LNCaP clone FGC (cell line): ENCODE measurements at regions not wholly inside any gene's neighbourhood (a gene's known extent, or its start where the extent isn't known, plus 50 kb on each side); places are given as distances from the start of the nearest gene placed in this dataset.

ENCODE experiments used
- DNase-seq: peaks from one replicate; pipeline ENCODE4 v3.0.0-alpha.2; 2011; ENCODE audit warnings: low read depth
- H3K4me3 ChIP-seq: 2 replicates; pipeline ENCODE4 v1.5.1; 2011; ENCODE audit warnings: mild to moderate bottlenecking, low read depth, low read length, control low read depth
- TF ChIP-seq, protein P1 (sequence below): IDR thresholded peaks from 2 replicates; pipeline ENCODE4 v1.5.1; 2012; ENCODE audit warnings: mild to moderate bottlenecking; ENCODE audit not compliant: control insufficient read depth, insufficient read depth; ENCODE audit errors: extremely low read depth

DNA sequence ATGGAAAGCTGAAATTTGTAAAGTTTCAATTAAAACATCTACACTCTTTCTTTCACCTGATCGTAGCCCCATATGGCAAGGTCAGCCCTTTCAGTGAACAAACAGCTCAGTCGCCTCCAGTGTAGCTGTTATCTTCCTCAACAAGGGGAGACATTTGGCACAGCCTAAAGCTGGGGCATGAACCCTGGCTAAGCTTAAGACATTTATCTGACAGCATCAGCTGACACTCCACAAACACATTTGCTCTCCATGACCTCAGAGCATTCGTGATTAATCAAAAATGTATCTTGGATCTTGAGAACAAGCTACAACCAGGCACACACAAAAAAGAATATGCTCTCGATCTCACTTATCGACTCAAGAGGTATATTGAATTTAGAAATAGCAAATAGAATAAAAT, 67.3 kb downstream of the POU5F2 start:
- TF ChIP-seq, protein P1, sequence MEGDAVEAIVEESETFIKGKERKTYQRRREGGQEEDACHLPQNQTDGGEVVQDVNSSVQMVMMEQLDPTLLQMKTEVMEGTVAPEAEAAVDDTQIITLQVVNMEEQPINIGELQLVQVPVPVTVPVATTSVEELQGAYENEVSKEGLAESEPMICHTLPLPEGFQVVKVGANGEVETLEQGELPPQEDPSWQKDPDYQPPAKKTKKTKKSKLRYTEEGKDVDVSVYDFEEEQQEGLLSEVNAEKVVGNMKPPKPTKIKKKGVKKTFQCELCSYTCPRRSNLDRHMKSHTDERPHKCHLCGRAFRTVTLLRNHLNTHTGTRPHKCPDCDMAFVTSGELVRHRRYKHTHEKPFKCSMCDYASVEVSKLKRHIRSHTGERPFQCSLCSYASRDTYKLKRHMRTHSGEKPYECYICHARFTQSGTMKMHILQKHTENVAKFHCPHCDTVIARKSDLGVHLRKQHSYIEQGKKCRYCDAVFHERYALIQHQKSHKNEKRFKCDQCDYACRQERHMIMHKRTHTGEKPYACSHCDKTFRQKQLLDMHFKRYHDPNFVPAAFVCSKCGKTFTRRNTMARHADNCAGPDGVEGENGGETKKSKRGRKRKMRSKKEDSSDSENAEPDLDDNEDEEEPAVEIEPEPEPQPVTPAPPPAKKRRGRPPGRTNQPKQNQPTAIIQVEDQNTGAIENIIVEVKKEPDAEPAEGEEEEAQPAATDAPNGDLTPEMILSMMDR: no peak
- no peak overlapping the region for H3K4me3 ChIP-seq
- DNase-seq: no peak

DNA sequence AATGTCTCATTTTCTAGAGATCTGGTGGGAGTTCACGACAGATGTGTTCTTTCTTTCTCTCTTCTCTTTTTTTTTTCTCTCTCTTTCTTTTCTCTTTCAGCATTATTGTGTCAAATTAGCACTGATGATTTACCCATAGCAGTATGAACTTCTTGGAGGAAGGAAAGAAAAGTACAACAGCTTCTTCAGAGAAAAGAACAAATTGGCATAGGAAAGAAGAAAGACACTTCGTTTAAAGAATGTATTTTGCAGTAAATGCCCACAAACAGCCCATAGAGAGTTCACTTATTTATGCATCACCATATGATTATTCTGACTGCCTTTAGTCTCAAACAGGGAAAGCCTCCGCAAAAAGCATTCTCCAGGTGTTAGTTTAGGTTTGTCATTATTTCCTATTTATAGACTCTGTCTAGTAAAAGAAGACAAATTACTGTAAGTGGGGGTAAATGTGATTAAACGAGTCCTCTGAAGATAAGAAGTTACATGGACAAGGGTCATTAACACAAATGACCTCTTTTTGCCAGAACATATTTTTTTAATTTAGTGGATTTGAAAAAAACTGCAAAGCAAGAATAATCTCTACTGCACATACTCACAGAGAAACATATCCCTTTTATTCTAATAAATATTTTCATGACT, 68.0 kb downstream of the POU5F2 start:
- TF ChIP-seq, protein P1: no peak
- no peak for DNase-seq
- no peak overlapping the region for H3K4me3 ChIP-seq

DNA sequence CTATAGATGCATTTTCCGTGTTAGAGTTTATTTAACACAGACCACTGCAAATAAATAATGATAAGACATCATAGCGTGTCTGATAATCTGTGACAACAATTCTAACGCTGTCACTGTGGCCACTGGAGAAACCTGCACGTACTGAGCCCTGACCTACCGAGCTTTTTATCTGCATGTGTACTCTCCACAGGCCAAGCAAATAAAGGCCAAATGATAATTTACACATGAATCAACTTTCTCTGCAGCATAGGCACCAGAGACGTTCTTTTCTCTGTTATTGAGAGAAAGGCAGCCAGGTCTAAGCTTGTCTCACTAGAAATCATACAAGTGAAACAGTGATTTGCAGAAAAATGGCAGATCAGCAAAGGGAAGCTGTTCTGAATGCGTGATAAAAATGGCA, 75.8 kb downstream of the POU5F2 start:
- DNase-seq: no peak
- TF ChIP-seq, protein P1: no peak
- H3K4me3 ChIP-seq: no peak overlapping the region

DNA sequence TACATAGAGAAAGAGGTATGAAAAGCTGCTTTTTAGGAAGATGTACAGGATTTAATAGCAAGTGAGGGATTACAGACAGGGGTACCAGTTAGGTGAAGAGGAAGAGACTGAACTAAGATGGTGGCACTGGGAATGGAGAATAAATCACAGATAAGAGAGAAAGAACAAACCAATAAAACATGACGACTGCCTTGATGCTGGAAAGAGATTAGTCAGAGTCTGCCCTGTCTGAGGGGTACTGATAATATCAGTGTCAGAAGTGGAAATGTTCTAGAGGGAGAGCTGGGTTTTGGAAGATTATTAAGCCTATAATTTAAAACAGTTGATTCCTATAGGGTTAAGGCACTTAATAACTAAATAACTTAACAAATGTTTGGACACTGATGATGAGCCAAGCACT, 77.7 kb downstream of the NR2F1 start:
- TF ChIP-seq, protein P1: no peak
- H3K4me3 ChIP-seq: no peak overlapping the region
- no peak for DNase-seq

DNA sequence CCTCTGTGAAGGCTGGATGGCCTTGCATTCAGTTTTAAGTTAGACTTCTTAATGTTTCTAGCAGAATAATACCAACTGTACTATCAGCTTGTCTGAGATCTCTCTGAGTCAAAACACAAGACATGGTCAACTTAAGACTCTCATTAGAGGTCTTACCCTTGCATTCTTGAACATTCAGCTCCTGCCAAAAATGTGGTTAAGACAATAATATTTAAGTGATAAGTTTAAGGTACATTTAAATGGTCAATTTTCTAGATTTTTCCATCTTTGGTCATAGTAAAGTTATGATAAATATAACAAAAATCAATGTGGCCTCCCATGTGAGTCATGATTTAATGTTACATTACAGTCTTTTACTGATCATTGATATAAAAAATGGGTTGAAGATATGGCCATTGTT, 75.0 kb downstream of the NR2F1 start:
- no peak overlapping the region for H3K4me3 ChIP-seq
- DNase-seq: no peak
- TF ChIP-seq, protein P1: no peak

DNA sequence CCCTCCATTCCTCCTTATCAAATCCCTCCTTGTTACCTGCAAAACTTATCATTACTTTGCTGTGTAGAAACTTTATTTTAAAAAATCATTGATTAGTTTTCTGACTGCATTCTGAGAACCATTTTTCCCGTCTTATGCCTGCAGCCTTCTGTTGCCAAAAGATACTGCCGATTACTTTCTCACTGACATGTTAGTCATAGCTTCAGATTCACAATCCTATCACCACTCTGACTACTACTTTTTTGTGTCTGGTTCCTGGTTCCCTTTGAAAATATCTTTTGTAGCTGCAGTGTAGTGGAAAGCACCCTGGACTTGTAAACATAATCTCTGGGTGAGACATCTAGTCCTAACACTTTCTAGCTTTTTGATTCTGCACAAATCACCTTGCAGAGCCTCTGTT, 71.7 kb downstream of the NR2F1 start:
- TF ChIP-seq, protein P1: no peak
- DNase-seq: no peak
- H3K4me3 ChIP-seq: no peak overlapping the region

DNA sequence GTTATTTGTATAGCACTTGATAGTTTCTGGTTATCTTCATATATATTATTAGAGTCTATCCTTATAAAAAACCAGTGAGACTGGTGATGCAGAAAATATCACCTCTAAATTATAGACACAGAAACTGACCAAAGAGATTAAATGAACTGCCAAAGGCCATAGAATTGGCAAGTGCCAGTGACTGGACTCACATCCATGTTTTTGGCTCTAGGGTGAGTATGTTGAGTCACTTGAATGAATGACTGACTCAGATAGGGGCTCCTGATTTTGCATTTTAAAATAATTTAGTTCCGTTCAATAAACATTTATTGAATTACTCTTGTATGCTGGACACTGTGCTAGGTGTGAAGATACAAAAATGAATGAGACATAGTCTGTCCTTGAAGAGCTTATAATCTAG, 70.7 kb downstream of the NR2F1 start:
- no peak for DNase-seq
- TF ChIP-seq, protein P1: no peak
- H3K4me3 ChIP-seq: no peak overlapping the region
